Left renal pelvis (tissue), 4 donors: ENCODE measurements at regions not wholly inside any gene's neighbourhood (a gene's known extent, or its start where the extent isn't known, plus 50 kb on each side); places are given as distances from the start of the nearest gene placed in this dataset.
"Not testable (repeated sequence)": the region's sequence is repeated elsewhere in the genome, so short reads cannot be mapped to it uniquely, and the experiment has no call there.

Experiments
- DNase-seq, 4 donors: peaks; one replicate each; pipeline ENCODE4 v3.0.0-alpha.2; 2013; ENCODE audit warnings: low read depth in 4 of 4, low spot score in 3 of 4

- DNase-seq, result no peak
Observed at GRCh38 chr1:232184561-232185530, 445.1 kb downstream of the SIPA1L2 start.

- DNase-seq, result no peak
Observed at GRCh38 chr1:232183802-232184201, 446.1 kb downstream of the SIPA1L2 start.

GRCh38 chr1:232183266-232183800 is 446.6 kb downstream of the SIPA1L2 start:
- DNase-seq, result no peak

- DNase-seq, result no peak
Observed at GRCh38 chr1:232182236-232182635, 447.7 kb downstream of the SIPA1L2 start.

GRCh38 chr1:232180779-232181136 is 449.2 kb downstream of the SIPA1L2 start:
- DNase-seq, result no peak

GRCh38 chr1:232179896-232180778 is 449.8 kb downstream of the SIPA1L2 start:
- no peak for DNase-seq

- no peak for DNase-seq
Observed at GRCh38 chr1:232178191-232178590, 451.7 kb downstream of the SIPA1L2 start.

- DNase-seq, result no peak
Observed at GRCh38 chr1:232177438-232177837, 452.5 kb downstream of the SIPA1L2 start.

- no peak for DNase-seq
Observed at GRCh38 chr1:232176222-232176621, 453.7 kb downstream of the SIPA1L2 start.

GRCh38 chr1:232174306-232174705 is 455.6 kb downstream of the SIPA1L2 start:
- no peak for DNase-seq

GRCh38 chr1:232172563-232172962 is 457.4 kb downstream of the SIPA1L2 start:
- DNase-seq, result peak in 1 of 4 donors; percentile 11

- DNase-seq, result no peak
Observed at GRCh38 chr1:232170909-232171308, 459.0 kb downstream of the SIPA1L2 start.

GRCh38 chr1:232169436-232169835 is 460.5 kb downstream of the SIPA1L2 start:
- no peak for DNase-seq

- no peak for DNase-seq
Observed at GRCh38 chr1:232168508-232168907, 461.4 kb downstream of the SIPA1L2 start.

- DNase-seq, result no peak
Observed at GRCh38 chr1:232166942-232167341, 463.0 kb downstream of the SIPA1L2 start.

GRCh38 chr1:232164078-232164963 is 465.6 kb downstream of the SIPA1L2 start:
- no peak for DNase-seq

GRCh38 chr1:232163533-232163932 is 466.4 kb downstream of the SIPA1L2 start:
- DNase-seq, result no peak

- DNase-seq, result no peak
Observed at GRCh38 chr1:232162001-232162400, 467.9 kb downstream of the SIPA1L2 start.

- not testable (repeated sequence) for DNase-seq
Observed at GRCh38 chr1:232158558-232158957, 471.4 kb downstream of the SIPA1L2 start.

- DNase-seq, result not testable (repeated sequence)
Observed at GRCh38 chr1:232156070-232156469, 473.9 kb downstream of the SIPA1L2 start.
